ENCODE measurements at regions not wholly inside any gene's neighbourhood (a gene's known extent, or its start where the extent isn't known, plus 50 kb on each side); places are given as distances from the start of the nearest gene placed in this dataset.

- no peak for TF ChIP-seq CTCF (IDR thresholded peaks at IDR 0.05)
- TF ChIP-seq POLR2A (IDR thresholded peaks at IDR 0.05), result no peak
Measured at GRCh38 chr11:134497586-134497985, 85.5 kb upstream of the B3GAT1 start.

All from heart left ventricle (tissue), 13 donors.